ENCODE measurements at regions not wholly inside any gene's neighbourhood (a gene's known extent, or its start where the extent isn't known, plus 50 kb on each side); places are given as distances from the start of the nearest gene placed in this dataset.

GRCh38 chr5:167759057-167759821, 532.2 kb upstream of the WWC1 start:
- H3K4me3 ChIP-seq (ENCODE audit: low read depth, low read length), result no peak overlapping the region
- DNase-seq (ENCODE audit: low read depth), result peak; percentile 26
- no peak for TF ChIP-seq CTCF (IDR thresholded peaks at IDR 0.05; ENCODE audit: insufficient read depth, low read length)

- no peak for TF ChIP-seq CTCF (IDR thresholded peaks at IDR 0.05; ENCODE audit: insufficient read depth, low read length)
- DNase-seq (ENCODE audit: low read depth), result peak; percentile 85
- H3K4me3 ChIP-seq (ENCODE audit: low read depth, low read length), result no peak overlapping the region
These were observed 527.7 kb upstream of the WWC1 start for GRCh38 chr5:167763772-167764171.

GRCh38 chr5:167764641-167765289, 526.7 kb upstream of the WWC1 start:
- no peak for TF ChIP-seq CTCF (IDR thresholded peaks at IDR 0.05; ENCODE audit: insufficient read depth, low read length)
- no peak for DNase-seq (ENCODE audit: low read depth)
- no peak overlapping the region for H3K4me3 ChIP-seq (ENCODE audit: low read depth, low read length)

- H3K4me3 ChIP-seq (ENCODE audit: low read depth, low read length), result no peak overlapping the region
- TF ChIP-seq CTCF (IDR thresholded peaks at IDR 0.05; ENCODE audit: insufficient read depth, low read length), result no peak
- no peak for DNase-seq (ENCODE audit: low read depth)
These were observed 526.1 kb upstream of the WWC1 start for GRCh38 chr5:167765352-167765751.

GRCh38 chr5:167766957-167767356, 524.5 kb upstream of the WWC1 start:
- no peak for TF ChIP-seq CTCF (IDR thresholded peaks at IDR 0.05; ENCODE audit: insufficient read depth, low read length)
- H3K4me3 ChIP-seq (ENCODE audit: low read depth, low read length), result no peak overlapping the region
- DNase-seq (ENCODE audit: low read depth), result no peak

GRCh38 chr5:167767795-167768194, 523.6 kb upstream of the WWC1 start:
- no peak for TF ChIP-seq CTCF (IDR thresholded peaks at IDR 0.05; ENCODE audit: insufficient read depth, low read length)
- no peak overlapping the region for H3K4me3 ChIP-seq (ENCODE audit: low read depth, low read length)
- DNase-seq (ENCODE audit: low read depth), result no peak
